GM12872 (cell line): ENCODE measurements at regions not wholly inside any gene's neighbourhood (a gene's known extent, or its start where the extent isn't known, plus 50 kb on each side); places are given as distances from the start of the nearest gene placed in this dataset.

ENCODE experiments used
- TF ChIP-seq, protein P1 (sequence below): IDR thresholded peaks from 3 replicates; pipeline ENCODE4 v1.5.1; 2011; ENCODE audit warnings: low read depth, mild to moderate bottlenecking, low read length, moderate library complexity; ENCODE audit not compliant: insufficient read depth

DNA sequence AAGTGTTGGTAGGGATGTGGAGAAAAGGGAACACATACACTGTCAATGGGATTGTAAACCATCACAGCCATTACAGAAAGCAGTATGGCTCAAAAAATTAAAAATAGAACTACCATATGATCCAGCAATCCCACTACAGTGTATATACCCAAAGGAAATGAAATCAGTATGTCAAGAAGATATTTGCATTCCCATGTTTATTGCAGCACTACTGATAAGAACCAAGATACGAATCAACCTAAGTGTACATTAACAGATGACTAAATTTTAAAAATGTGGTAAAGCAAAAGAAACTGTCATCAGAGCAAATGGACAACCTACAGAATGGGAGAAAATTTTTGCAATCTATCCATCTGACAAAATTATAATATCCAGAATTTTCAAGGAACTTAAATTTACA, 290.4 kb downstream of the IPMK start:
- TF ChIP-seq, protein P1, sequence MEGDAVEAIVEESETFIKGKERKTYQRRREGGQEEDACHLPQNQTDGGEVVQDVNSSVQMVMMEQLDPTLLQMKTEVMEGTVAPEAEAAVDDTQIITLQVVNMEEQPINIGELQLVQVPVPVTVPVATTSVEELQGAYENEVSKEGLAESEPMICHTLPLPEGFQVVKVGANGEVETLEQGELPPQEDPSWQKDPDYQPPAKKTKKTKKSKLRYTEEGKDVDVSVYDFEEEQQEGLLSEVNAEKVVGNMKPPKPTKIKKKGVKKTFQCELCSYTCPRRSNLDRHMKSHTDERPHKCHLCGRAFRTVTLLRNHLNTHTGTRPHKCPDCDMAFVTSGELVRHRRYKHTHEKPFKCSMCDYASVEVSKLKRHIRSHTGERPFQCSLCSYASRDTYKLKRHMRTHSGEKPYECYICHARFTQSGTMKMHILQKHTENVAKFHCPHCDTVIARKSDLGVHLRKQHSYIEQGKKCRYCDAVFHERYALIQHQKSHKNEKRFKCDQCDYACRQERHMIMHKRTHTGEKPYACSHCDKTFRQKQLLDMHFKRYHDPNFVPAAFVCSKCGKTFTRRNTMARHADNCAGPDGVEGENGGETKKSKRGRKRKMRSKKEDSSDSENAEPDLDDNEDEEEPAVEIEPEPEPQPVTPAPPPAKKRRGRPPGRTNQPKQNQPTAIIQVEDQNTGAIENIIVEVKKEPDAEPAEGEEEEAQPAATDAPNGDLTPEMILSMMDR = no peak

DNA sequence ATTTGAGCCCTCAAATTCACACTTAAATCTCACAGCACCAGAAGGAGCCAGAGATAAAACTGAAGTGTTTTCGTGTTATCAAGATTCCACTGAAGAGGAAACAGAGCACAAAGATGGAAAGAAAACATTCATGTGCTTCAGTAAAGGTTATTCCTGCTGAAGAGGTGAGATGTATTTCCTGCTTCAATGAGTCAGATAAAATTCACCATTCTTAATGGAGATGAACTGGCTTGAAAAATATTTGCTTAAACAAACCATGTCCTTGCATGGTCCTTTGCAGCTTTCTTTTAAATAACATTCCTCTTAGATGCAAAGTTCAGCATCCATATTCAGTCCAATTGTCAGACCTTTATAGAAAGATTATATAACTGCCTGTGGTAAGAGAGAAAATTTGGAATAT, 294.2 kb downstream of the IPMK start:
- TF ChIP-seq, protein P1 = no peak

DNA sequence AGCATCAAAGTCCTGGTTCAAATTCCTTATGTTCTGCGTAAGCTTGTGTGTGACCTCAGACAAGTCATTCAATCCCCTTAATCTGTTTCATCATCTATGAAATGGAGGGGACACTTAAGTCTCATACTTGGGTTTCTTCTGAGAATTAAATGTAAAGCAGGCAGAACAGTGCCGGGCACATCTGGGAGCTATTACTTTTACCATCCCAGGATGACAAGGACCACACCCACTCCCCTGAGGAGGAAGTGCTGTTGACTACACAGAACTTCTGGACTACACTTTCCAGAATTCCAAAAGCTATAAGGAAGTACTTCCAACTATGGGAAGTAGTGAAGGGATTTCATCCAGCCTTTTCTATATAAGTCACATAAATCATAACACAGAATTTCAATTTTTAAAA, 294.9 kb downstream of the IPMK start:
- TF ChIP-seq, protein P1 = no peak

DNA sequence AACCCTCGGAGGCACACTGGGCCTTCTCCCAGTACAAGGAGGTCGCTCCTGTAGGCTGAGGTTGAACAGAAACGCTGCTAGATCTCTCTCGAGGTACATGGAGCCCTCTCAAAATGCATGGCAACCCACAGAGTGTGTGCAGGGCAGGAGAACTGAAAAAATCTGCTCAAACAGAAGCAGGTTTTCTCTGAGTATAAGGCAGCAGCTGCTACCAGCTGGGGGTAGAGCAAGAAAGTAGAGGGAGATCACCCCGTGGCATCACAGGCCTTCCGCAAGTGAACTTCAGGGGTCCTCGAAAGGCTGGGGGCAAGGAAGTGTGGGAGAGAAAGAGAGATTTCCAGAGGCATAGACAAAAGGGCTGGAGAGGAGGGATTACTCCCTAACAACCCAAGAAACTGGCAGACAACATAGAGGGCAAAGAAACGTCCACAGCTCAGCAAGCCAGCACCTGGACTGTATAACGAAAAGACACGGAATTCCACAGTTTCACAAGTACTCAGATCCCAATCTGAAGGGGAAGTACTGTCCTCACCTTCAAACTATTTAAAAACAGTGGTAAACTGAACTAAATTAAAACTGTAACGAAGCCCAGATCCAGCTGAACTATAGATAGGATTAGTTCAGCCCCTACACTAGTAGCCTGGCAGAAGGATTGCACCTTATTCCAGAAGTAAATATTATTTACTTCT, 299.2 kb downstream of the IPMK start:
- TF ChIP-seq, protein P1 = no peak

DNA sequence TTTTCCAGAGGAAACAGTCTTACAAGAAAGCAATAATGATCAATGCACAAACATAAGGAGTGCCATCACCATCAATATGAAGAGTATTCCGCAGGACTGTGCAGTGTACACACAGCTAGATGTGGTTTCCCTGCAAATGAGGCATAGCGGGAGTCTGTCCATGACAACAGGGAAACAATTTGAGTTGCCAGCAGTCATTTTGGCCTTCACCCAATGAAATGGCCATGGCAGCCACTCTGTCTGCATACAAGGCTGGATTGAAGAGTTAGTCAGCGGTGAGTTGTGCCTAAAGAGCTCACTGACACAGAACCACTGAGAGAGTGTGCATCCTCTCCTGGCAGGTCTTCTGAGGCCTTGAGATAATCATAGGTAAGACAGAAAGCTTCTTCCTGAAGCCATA, 303.3 kb downstream of the IPMK start:
- TF ChIP-seq, protein P1 = no peak

DNA sequence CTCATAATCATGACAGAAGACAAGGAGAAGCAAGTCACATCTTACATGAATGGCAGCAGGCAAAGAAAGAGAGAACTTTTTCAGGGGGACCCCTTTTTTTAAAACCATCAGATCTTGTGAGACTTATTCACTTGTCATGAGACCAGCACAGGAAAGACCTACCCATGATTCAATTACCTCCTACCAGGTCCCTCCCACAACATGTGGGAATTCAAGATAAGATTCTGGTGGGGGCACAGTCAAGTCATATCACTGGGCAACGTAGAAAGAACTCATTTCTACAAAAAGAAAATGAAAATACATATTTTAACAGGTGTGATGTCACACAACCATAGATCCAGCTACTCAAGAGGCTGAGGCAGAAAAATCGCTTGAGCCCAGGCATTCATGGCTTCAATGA, 304.1 kb downstream of the IPMK start:
- TF ChIP-seq, protein P1 = no peak

DNA sequence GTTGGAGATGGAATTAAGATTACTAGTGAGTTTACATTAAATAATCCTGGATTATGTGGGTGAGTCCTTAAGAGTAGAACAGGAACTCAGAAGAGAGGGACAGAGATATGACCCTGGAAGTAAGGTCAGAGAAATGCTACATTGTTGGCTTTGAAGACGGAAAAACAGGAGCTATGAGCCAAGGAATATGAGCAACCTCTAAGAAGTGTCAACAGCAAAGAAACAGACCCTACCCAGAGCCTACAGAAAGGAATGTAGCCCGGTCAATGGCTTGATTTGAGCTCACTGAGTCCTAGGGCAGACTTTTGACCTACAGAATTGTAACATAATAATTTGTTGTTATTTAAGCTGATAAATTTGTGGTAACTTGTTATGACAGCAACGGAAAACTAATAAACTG, 304.9 kb downstream of the IPMK start:
- TF ChIP-seq, protein P1 = no peak

DNA sequence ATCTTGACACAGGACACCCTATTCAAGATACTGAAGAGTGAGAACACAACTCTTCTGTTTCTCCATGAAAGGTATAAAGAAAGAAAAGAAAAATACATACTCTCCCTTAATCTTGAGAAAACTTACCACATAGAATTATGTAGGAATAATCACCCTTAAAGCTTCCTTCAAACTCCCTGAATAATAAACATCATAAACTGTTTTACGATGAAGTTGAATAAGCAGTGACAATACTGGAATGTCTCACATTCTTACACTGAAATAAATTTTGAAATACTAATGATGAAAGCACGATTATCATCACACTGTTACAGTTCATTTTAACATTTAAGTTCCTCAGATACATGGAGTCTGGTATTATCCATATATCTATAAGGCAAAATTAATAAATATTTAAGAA, 306.2 kb downstream of the IPMK start:
- TF ChIP-seq, protein P1 = no peak
